ENCODE measurements at regions not wholly inside any gene's neighbourhood (a gene's known extent, or its start where the extent isn't known, plus 50 kb on each side); places are given as distances from the start of the nearest gene placed in this dataset.
"Not testable (repeated sequence)": the region's sequence is repeated elsewhere in the genome, so short reads cannot be mapped to it uniquely, and the experiment has no call there.

DNA sequence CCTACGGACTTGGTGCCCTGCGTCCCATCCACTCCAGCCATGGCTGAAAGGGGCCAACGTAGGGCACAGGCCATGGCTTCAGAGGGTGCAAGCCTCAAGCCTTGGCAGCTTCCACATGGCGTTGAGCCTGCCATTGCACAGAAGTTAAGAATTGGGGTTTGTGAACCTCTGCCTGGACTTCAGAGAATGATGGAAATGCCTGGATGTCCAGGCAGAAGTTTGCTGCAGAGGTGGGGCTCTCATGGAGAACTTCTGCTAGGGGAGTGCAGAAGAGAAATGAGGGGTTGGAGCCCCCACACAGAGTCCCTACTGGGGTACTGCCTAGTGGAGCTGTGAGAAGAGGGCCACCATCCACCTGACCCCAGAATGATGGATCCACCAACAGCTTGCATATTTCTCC, 462.9 kb upstream of the PCDH20 start:
- not testable (repeated sequence) for H2AFZ ChIP-seq (ENCODE audit: low read length, unreplicated experiment); H3K27me3 ChIP-seq (ENCODE audit: insufficient read depth, low read length); H3K36me3 ChIP-seq (ENCODE audit: insufficient read depth, low read length)

DNA sequence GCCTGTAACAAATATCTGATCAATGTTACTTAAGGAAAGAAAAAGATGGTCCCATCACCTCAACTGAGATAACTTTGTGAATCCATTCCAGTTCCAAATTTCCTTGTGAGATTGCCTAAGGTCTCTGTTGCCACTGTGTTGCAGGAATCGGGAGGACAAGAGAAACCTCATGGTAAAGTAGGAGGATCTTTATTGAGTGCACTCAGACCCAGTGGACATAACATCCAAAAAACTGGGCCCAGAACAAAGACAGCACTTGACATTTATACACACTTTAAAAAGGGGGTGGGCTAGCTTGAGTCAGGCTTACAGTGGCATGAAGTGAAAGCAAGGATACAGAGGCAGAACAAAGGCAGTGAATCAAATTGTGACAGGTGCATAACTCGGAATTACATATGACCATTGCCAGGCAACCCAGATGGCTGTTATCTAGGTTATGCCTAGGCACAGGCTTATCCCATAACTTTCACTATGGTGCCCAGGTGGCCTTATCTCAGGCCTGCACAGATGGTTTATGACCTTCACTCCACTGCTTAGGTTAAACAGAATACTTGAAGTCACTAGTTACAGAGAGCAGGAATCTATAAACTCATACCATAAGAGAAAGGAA, 459.4 kb upstream of the PCDH20 start:
- Histone ChIP-seq H3K4me3 (ENCODE audit: low read depth, low read length) (no peak overlapping the region), H3K79me2 (ENCODE audit: control insufficient read depth, insufficient read depth, low read length, unreplicated experiment) (no peaks in the 10 kb centered on the region), H2AFZ (ENCODE audit: low read length, unreplicated experiment) (no peak overlapping the region), H3K27me3 (ENCODE audit: insufficient read depth, low read length) (no peaks in the 10 kb centered on the region), H3K36me3 (ENCODE audit: insufficient read depth, low read length) (no peaks in the 10 kb centered on the region), H3K27ac (ENCODE audit: low read depth, low read length) (no peak overlapping the region), H3K4me1 (ENCODE audit: control insufficient read depth, insufficient read depth, low read length, unreplicated experiment) (no peaks in the 10 kb centered on the region)

More for the DNA sequence above, 462.9 kb upstream of the PCDH20 start:
- not testable (repeated sequence) for H3K27ac ChIP-seq (ENCODE audit: low read depth, low read length); H3K4me3 ChIP-seq (ENCODE audit: low read depth, low read length); H3K79me2 ChIP-seq (ENCODE audit: control insufficient read depth, insufficient read depth, low read length, unreplicated experiment); H3K4me1 ChIP-seq (ENCODE audit: control insufficient read depth, insufficient read depth, low read length, unreplicated experiment)

DNA sequence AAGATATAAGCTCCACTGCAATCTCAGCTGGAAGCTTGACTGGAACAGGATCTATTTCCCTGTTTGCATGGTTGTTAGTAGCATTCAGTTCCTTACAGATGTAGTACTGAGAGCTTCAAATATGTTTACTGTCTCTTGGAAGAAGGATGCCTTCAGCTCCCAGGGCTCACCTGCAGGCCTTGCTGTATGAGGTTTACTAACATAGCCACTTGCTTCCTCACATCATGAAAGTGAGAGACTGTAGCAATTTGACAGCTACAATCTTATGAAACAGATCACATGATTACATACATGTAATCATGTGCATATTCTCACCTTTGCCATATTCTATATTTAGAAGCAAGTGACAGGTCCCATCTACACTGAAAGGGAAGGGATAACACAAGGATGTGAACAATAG, 458.1 kb upstream of the PCDH20 start:
- no peak overlapping the region for H3K4me3 ChIP-seq (ENCODE audit: low read depth, low read length)
- H2AFZ ChIP-seq (ENCODE audit: low read length, unreplicated experiment): no peak overlapping the region
- no peaks in the 10 kb centered on the region for H3K27me3 ChIP-seq (ENCODE audit: insufficient read depth, low read length)
- no peak overlapping the region for H3K27ac ChIP-seq (ENCODE audit: low read depth, low read length)
- no peaks in the 10 kb centered on the region for H3K79me2 ChIP-seq (ENCODE audit: control insufficient read depth, insufficient read depth, low read length, unreplicated experiment)
- H3K36me3 ChIP-seq (ENCODE audit: insufficient read depth, low read length): no peaks in the 10 kb centered on the region
- no peaks in the 10 kb centered on the region for H3K4me1 ChIP-seq (ENCODE audit: control insufficient read depth, insufficient read depth, low read length, unreplicated experiment)

GRCh38 chr13:61857198-61857597, 441.5 kb upstream of the PCDH20 start:
- Histone ChIP-seq H2AFZ (ENCODE audit: low read length, unreplicated experiment) (no peak overlapping the region), H3K4me1 (ENCODE audit: control insufficient read depth, insufficient read depth, low read length, unreplicated experiment) (no peaks in the 10 kb centered on the region)

DNA sequence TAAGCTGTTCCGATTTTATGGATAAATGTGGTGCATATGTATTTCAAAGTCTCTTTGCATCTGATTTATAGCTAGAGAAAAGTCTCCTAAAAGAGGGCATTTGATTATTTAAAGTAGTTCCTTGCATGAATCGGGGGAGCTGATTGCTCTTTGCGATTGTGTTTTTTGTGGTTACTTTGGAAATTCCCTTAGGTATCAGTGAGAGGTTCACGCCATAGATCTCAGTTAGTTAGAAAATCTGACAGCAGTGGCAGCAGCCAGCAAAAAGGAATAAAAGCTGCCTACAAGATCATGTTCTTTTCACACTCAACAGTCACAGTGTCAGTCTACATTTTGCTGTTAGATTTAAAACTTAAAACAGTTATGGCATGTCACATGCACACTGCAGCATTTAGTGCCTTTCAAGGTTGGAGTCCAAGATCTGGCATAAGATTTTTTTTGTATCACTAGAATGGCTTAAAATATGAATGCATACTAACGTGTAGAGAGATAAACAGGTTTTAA, 436.5 kb upstream of the PCDH20 start:
- Histone ChIP-seq H2AFZ (ENCODE audit: low read length, unreplicated experiment) (no peak overlapping the region), H3K27me3 (ENCODE audit: insufficient read depth, low read length) (no peaks in the 10 kb centered on the region), H3K36me3 (ENCODE audit: insufficient read depth, low read length) (no peaks in the 10 kb centered on the region), H3K4me3 (ENCODE audit: low read depth, low read length) (no peak overlapping the region), H3K79me2 (ENCODE audit: control insufficient read depth, insufficient read depth, low read length, unreplicated experiment) (no peaks in the 10 kb centered on the region), H3K4me1 (ENCODE audit: control insufficient read depth, insufficient read depth, low read length, unreplicated experiment) (no peaks in the 10 kb centered on the region), H3K27ac (ENCODE audit: low read depth, low read length) (no peak overlapping the region)

More at GRCh38 chr13:61857198-61857597, 441.5 kb upstream of the PCDH20 start:
- no peak overlapping the region for H3K27ac ChIP-seq (ENCODE audit: low read depth, low read length)
- H3K36me3 ChIP-seq (ENCODE audit: insufficient read depth, low read length): no peaks in the 10 kb centered on the region
- no peak overlapping the region for H3K4me3 ChIP-seq (ENCODE audit: low read depth, low read length)
- no peaks in the 10 kb centered on the region for H3K27me3 ChIP-seq (ENCODE audit: insufficient read depth, low read length)
- H3K79me2 ChIP-seq (ENCODE audit: control insufficient read depth, insufficient read depth, low read length, unreplicated experiment): no peaks in the 10 kb centered on the region

- no peaks in the 10 kb centered on the region for H3K27me3 ChIP-seq (ENCODE audit: insufficient read depth, low read length)
- no peak overlapping the region for H2AFZ ChIP-seq (ENCODE audit: low read length, unreplicated experiment)
- H3K27ac ChIP-seq (ENCODE audit: low read depth, low read length): no peak overlapping the region
- H3K36me3 ChIP-seq (ENCODE audit: insufficient read depth, low read length): no peaks in the 10 kb centered on the region
- H3K79me2 ChIP-seq (ENCODE audit: control insufficient read depth, insufficient read depth, low read length, unreplicated experiment): no peaks in the 10 kb centered on the region
- no peaks in the 10 kb centered on the region for H3K4me1 ChIP-seq (ENCODE audit: control insufficient read depth, insufficient read depth, low read length, unreplicated experiment)
- H3K4me3 ChIP-seq (ENCODE audit: low read depth, low read length): no peak overlapping the region
Observed at GRCh38 chr13:61850794-61851193, 435.1 kb upstream of the PCDH20 start.

GRCh38 chr13:61838568-61838967, 422.9 kb upstream of the PCDH20 start:
- Histone ChIP-seq H3K27me3 (ENCODE audit: insufficient read depth, low read length) (no peaks in the 10 kb centered on the region), H3K36me3 (ENCODE audit: insufficient read depth, low read length) (no peaks in the 10 kb centered on the region), H3K4me3 (ENCODE audit: low read depth, low read length) (no peak overlapping the region), H2AFZ (ENCODE audit: low read length, unreplicated experiment) (no peak overlapping the region), H3K4me1 (ENCODE audit: control insufficient read depth, insufficient read depth, low read length, unreplicated experiment) (no peaks in the 10 kb centered on the region), H3K27ac (ENCODE audit: low read depth, low read length) (no peak overlapping the region), H3K79me2 (ENCODE audit: control insufficient read depth, insufficient read depth, low read length, unreplicated experiment) (no peaks in the 10 kb centered on the region)

- Histone ChIP-seq H3K27ac (ENCODE audit: low read depth, low read length) (no peak overlapping the region), H3K36me3 (ENCODE audit: insufficient read depth, low read length) (no peaks in the 10 kb centered on the region), H3K4me1 (ENCODE audit: control insufficient read depth, insufficient read depth, low read length, unreplicated experiment) (no peaks in the 10 kb centered on the region), H3K79me2 (ENCODE audit: control insufficient read depth, insufficient read depth, low read length, unreplicated experiment) (no peaks in the 10 kb centered on the region), H3K4me3 (ENCODE audit: low read depth, low read length) (no peak overlapping the region), H3K27me3 (ENCODE audit: insufficient read depth, low read length) (no peaks in the 10 kb centered on the region), H2AFZ (ENCODE audit: low read length, unreplicated experiment) (no peak overlapping the region)
Observed at GRCh38 chr13:61833228-61833627, 417.6 kb upstream of the PCDH20 start.

DNA sequence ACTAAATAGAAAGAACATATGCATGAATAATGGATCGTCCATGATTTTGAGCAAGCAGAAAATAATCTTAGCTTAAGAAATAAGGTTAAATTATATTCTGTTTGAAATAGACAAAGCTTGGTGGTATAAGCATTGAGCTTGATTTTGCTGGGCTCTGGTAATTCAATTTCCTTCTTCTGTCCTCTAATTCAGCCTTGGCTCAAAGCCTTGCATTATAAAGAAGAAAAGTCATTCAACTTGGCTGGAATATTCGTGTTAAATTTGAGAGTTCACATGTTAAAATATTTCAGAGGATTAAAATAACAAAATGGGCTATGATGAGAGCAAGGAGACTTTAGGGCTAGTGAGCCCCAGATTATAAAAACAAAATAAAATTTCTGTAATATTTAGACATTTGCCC, 415.4 kb upstream of the PCDH20 start:
- H3K4me3 ChIP-seq (ENCODE audit: low read depth, low read length): no peak overlapping the region
- no peaks in the 10 kb centered on the region for H3K36me3 ChIP-seq (ENCODE audit: insufficient read depth, low read length)
- no peaks in the 10 kb centered on the region for H3K4me1 ChIP-seq (ENCODE audit: control insufficient read depth, insufficient read depth, low read length, unreplicated experiment)
- H3K27ac ChIP-seq (ENCODE audit: low read depth, low read length): no peak overlapping the region
- H3K27me3 ChIP-seq (ENCODE audit: insufficient read depth, low read length): no peaks in the 10 kb centered on the region
- H3K79me2 ChIP-seq (ENCODE audit: control insufficient read depth, insufficient read depth, low read length, unreplicated experiment): no peaks in the 10 kb centered on the region
- H2AFZ ChIP-seq (ENCODE audit: low read length, unreplicated experiment): no peak overlapping the region

DNA sequence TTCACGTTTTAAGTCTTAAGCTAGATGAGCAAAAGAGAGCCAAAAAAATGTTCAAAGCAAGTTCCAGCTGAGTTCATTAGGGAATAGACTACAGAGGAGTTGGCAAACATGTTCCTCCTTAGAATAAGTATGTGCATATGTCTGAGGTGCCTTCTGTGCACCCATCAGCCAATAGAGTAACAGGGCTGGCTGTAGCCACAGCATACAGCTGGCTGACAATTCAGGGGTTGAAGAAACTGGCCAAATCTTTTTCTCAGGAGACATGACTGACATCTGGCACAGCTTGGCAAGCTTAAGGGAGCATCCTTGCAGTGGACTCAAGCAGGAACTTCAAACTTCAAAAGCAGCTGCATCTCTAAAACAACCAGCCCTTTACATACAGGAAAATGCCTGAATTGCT, 414.8 kb upstream of the PCDH20 start:
- H3K4me3 ChIP-seq (ENCODE audit: low read depth, low read length): no peak overlapping the region
- no peaks in the 10 kb centered on the region for H3K36me3 ChIP-seq (ENCODE audit: insufficient read depth, low read length)
- H2AFZ ChIP-seq (ENCODE audit: low read length, unreplicated experiment): no peak overlapping the region
- H3K4me1 ChIP-seq (ENCODE audit: control insufficient read depth, insufficient read depth, low read length, unreplicated experiment): no peaks in the 10 kb centered on the region
- no peaks in the 10 kb centered on the region for H3K27me3 ChIP-seq (ENCODE audit: insufficient read depth, low read length)
- H3K79me2 ChIP-seq (ENCODE audit: control insufficient read depth, insufficient read depth, low read length, unreplicated experiment): no peaks in the 10 kb centered on the region
- no peak overlapping the region for H3K27ac ChIP-seq (ENCODE audit: low read depth, low read length)

- no peaks in the 10 kb centered on the region for H3K4me1 ChIP-seq (ENCODE audit: control insufficient read depth, insufficient read depth, low read length, unreplicated experiment)
- no peaks in the 10 kb centered on the region for H3K27me3 ChIP-seq (ENCODE audit: insufficient read depth, low read length)
- H3K36me3 ChIP-seq (ENCODE audit: insufficient read depth, low read length): no peaks in the 10 kb centered on the region
- no peak overlapping the region for H2AFZ ChIP-seq (ENCODE audit: low read length, unreplicated experiment)
- no peaks in the 10 kb centered on the region for H3K79me2 ChIP-seq (ENCODE audit: control insufficient read depth, insufficient read depth, low read length, unreplicated experiment)
- H3K4me3 ChIP-seq (ENCODE audit: low read depth, low read length): no peak overlapping the region
- no peak overlapping the region for H3K27ac ChIP-seq (ENCODE audit: low read depth, low read length)
Observed at GRCh38 chr13:61824168-61824567, 408.5 kb upstream of the PCDH20 start.

Data from ACC112 (cell line).